OCI-LY1 (cell line): ENCODE measurements at regions not wholly inside any gene's neighbourhood (a gene's known extent, or its start where the extent isn't known, plus 50 kb on each side); places are given as distances from the start of the nearest gene placed in this dataset.

Experiments
- CTCF ChIP-seq: fragments of 200-600 bp; sonication (generic), shearing (Covaris generic); IDR thresholded peaks from 2 replicates; pipeline ENCODE4 v1.5.1; 2017; ENCODE audit warnings: mild to moderate bottlenecking, antibody characterized with exemption, low read length, moderate library complexity, mixed read lengths
- EZH2 ChIP-seq: fragments of 200-600 bp; sonication (generic), shearing (Covaris generic); IDR thresholded peaks from 2 replicates; pipeline ENCODE4 v1.8.0; 2017; ENCODE audit warnings: borderline replicate concordance, mixed run types, mild to moderate bottlenecking, antibody characterized with exemption, low read length, moderate library complexity, mixed read lengths

- TF ChIP-seq CTCF, result no peak
- TF ChIP-seq EZH2, result no peak
These were observed 126.6 kb upstream of the KCNJ16 start for GRCh38 chr17:69948406-69948805.
